Activated CD8-positive, alpha-beta T cell treated with anti-CD3 and anti-CD28 coated beads for 36 hours (primary cell): ENCODE measurements at regions not wholly inside any gene's neighbourhood (a gene's known extent, or its start where the extent isn't known, plus 50 kb on each side); places are given as distances from the start of the nearest gene placed in this dataset.

Experiments
- ATAC-seq: fragments of 200-7000 bp; cut with Tn5 transposase; one replicate; pipeline ENCODE4 v1.10.0; 2021; ENCODE audit warnings: mild to moderate bottlenecking, moderate library complexity
- CTCF ChIA-PET: fragments of 350-600 bp; sonication (Branson Sonifier 250); formaldehyde crosslinking; loops from one replicate; lab custom pipeline; 2021; ENCODE audit warnings: antibody characterized with exemption; lab: Charles Lee
- POLR2A ChIA-PET: fragments of 350-600 bp; sonication (Branson Sonifier 250); formaldehyde crosslinking; loops from one replicate; lab custom pipeline; 2021; ENCODE audit warnings: antibody characterized with exemption; lab: Charles Lee
- DNase-seq: peaks from one replicate; pipeline ENCODE4 v3.0.0-alpha.2; 2020
- H3K27ac Mint-ChIP-seq: one replicate; pipeline ENCODE4 v1.8.0; 2021; ENCODE audit warnings: mild to moderate bottlenecking, mixed read lengths
- H3K27me3 Mint-ChIP-seq: one replicate; pipeline ENCODE4 v1.8.0; 2021; ENCODE audit warnings: mixed read lengths
- H3K36me3 Mint-ChIP-seq: one replicate; pipeline ENCODE4 v1.8.0; 2021; ENCODE audit warnings: low read depth, mixed read lengths
- H3K4me1 Mint-ChIP-seq: one replicate; pipeline ENCODE4 v1.8.0; 2021; ENCODE audit warnings: low read depth, mixed read lengths
- H3K4me3 Mint-ChIP-seq: one replicate; pipeline ENCODE4 v1.8.0; 2021; ENCODE audit warnings: mild to moderate bottlenecking, moderate library complexity, mixed read lengths
- H3K9me3 Mint-ChIP-seq: one replicate; pipeline ENCODE4 v1.8.0; 2021; ENCODE audit warnings: mixed read lengths
- CTCF ChIP-seq: fragments of 200-600 bp; IDR thresholded peaks from one replicate; pipeline ENCODE4 v1.8.0; 2022; ENCODE audit warnings: antibody characterized with exemption, mild to moderate bottlenecking
- intact Hi-C: fragments of 100-400 bp; cut with micrococcal nuclease; formaldehyde crosslinking; loops from one replicate; pipeline ENCODE4 v1.10.0; 2022

- H3K27ac Mint-ChIP-seq = no peak overlapping the region
- DNase-seq (no peak), ATAC-seq (no peak)
- H3K36me3 Mint-ChIP-seq = no peaks in the 10 kb centered on the region
- H3K27me3 Mint-ChIP-seq = peaks cover 1% of the 10 kb centered on the region
- H3K4me1 Mint-ChIP-seq = no peaks in the 10 kb centered on the region
- ChIA-PET POLR2A (no interaction called here), CTCF (no interaction called here)
- no peak overlapping the region for H3K4me3 Mint-ChIP-seq
- H3K9me3 Mint-ChIP-seq = no peaks in the 10 kb centered on the region
- intact Hi-C loops = no loop called here
- no peak for TF ChIP-seq CTCF
Observed at GRCh38 chr6:113653275-113653674, 203.9 kb upstream of the MARCKS start.

GRCh38 chr6:113654396-113654795, 202.7 kb upstream of the MARCKS start:
- no peak for DNase-seq
- TF ChIP-seq CTCF = no peak
- no peaks in the 10 kb centered on the region for H3K36me3 Mint-ChIP-seq
- no peak overlapping the region for H3K4me3 Mint-ChIP-seq
- ChIA-PET POLR2A (no interaction called here), CTCF (no interaction called here)
- intact Hi-C loops = no loop called here
- H3K4me1 Mint-ChIP-seq = no peaks in the 10 kb centered on the region
- no peak for ATAC-seq
- H3K27me3 Mint-ChIP-seq = peaks cover 1% of the 10 kb centered on the region
- H3K27ac Mint-ChIP-seq = no peak overlapping the region
- no peaks in the 10 kb centered on the region for H3K9me3 Mint-ChIP-seq

GRCh38 chr6:113655761-113656160, 201.4 kb upstream of the MARCKS start:
- TF ChIP-seq CTCF = no peak
- ATAC-seq (no peak), DNase-seq (no peak)
- Mint-ChIP-seq H3K4me3 (no peak overlapping the region), H3K9me3 (no peaks in the 10 kb centered on the region), H3K4me1 (no peaks in the 10 kb centered on the region), H3K27me3 (peaks cover 1% of the 10 kb centered on the region), H3K27ac (no peak overlapping the region), H3K36me3 (no peaks in the 10 kb centered on the region)
- POLR2A ChIA-PET = no interaction called here
- CTCF ChIA-PET = no interaction called here
- intact Hi-C loops = no loop called here

- Mint-ChIP-seq H3K27me3 (no peaks in the 10 kb centered on the region), H3K4me3 (no peak overlapping the region), H3K9me3 (no peaks in the 10 kb centered on the region), H3K27ac (no peak overlapping the region), H3K36me3 (no peaks in the 10 kb centered on the region), H3K4me1 (no peaks in the 10 kb centered on the region)
- POLR2A ChIA-PET = interaction anchor here (0.6 to 1.1 kb wide), 2 partner anchors 30 to 156 kb away, joined by 3 read pairs; no protein-coding TSS in a partner anchor
- intact Hi-C loops = no loop called here
- ATAC-seq (no peak), DNase-seq (no peak)
- TF ChIP-seq CTCF = no peak
- CTCF ChIA-PET = no interaction called here
Observed at GRCh38 chr6:113659762-113660404, 197.3 kb upstream of the MARCKS start.

GRCh38 chr6:113660819-113661218, 196.3 kb upstream of the MARCKS start:
- H3K4me1 Mint-ChIP-seq = no peaks in the 10 kb centered on the region
- POLR2A ChIA-PET = no interaction called here

More at GRCh38 chr6:113660819-113661218, 196.3 kb upstream of the MARCKS start:
- Mint-ChIP-seq H3K9me3 (no peaks in the 10 kb centered on the region), H3K27ac (no peak overlapping the region), H3K27me3 (peaks cover 2% of the 10 kb centered on the region), H3K4me3 (no peak overlapping the region), H3K36me3 (no peaks in the 10 kb centered on the region)
- TF ChIP-seq CTCF = no peak
- intact Hi-C loops = no loop called here
- DNase-seq (no peak), ATAC-seq (no peak)
- CTCF ChIA-PET = no interaction called here
